Gastrocnemius medialis (tissue), 4 donors: ENCODE measurements at regions not wholly inside any gene's neighbourhood (a gene's known extent, or its start where the extent isn't known, plus 50 kb on each side); places are given as distances from the start of the nearest gene placed in this dataset.

ENCODE experiments used
- CTCF ChIP-seq, 5 experiments: fragments of 450-650 bp in 3 of 5; fragments of 200-600 bp in 2 of 5; sonication (generic) in 2 of 5; IDR thresholded peaks in 4 of 5; conservative IDR thresholded peaks in 1 of 5; 1 replicate in 4 of 5; 2 replicates in 1 of 5; pipeline ENCODE4 v1.5.1; 2016 to 2019; ENCODE audit warnings: antibody characterized with exemption in 5 of 5, mild to moderate bottlenecking in 3 of 5, moderate library complexity in 3 of 5
- POLR2A ChIP-seq, 2 donors: fragments of 450-650 bp; IDR thresholded peaks; one replicate each; pipeline ENCODE4 v1.6.1; 2017; ENCODE audit warnings: antibody characterized with exemption in 2 of 2, mild to moderate bottlenecking in 2 of 2, moderate library complexity in 2 of 2

GRCh38 chr2:236674238-236674637, 104.6 kb downstream of the ACKR3 start:
- TF ChIP-seq CTCF (IDR thresholded peaks at IDR 0.05 in 4 of 5, conservative IDR thresholded peaks at IDR 0.05 in 1 of 5): no peak
- no peak for TF ChIP-seq POLR2A (IDR thresholded peaks at IDR 0.05)
